GM06990 (cell line): ENCODE measurements at regions not wholly inside any gene's neighbourhood (a gene's known extent, or its start where the extent isn't known, plus 50 kb on each side); places are given as distances from the start of the nearest gene placed in this dataset.

Source experiments
- DNase-seq: peaks from one replicate; pipeline ENCODE4 v3.0.0-alpha.2; 2011; ENCODE audit not compliant: insufficient read length; ENCODE audit errors: extremely low read depth
- H3K27me3 ChIP-seq: replicated peaks from 2 replicates; pipeline ENCODE4 v1.6.0; 2011; ENCODE audit warnings: low read length; ENCODE audit not compliant: control insufficient read depth, insufficient read depth
- H3K36me3 ChIP-seq: 2 replicates; pipeline ENCODE4 v1.5.1; 2011; ENCODE audit warnings: low read length; ENCODE audit not compliant: control insufficient read depth, insufficient read depth
- H3K4me3 ChIP-seq: replicated peaks from 2 replicates; pipeline ENCODE4 v1.5.1; 2011; ENCODE audit warnings: low read depth, mild to moderate bottlenecking, control low read depth, low read length
- CTCF ChIP-seq: IDR thresholded peaks from 2 replicates; pipeline ENCODE4 v1.5.1; 2011; ENCODE audit warnings: low read length, control low read depth, mild to moderate bottlenecking, inconsistent platforms; ENCODE audit not compliant: insufficient read depth, poor library complexity, severe bottlenecking

GRCh38 chr10:4352414-4352961 lies 473.5 kb upstream of the AKR1E2 start:
- H3K36me3 ChIP-seq: no peaks in the 10 kb centered on the region
- DNase-seq: no peak
- TF ChIP-seq CTCF: no peak
- no peaks in the 10 kb centered on the region for H3K27me3 ChIP-seq
- no peak overlapping the region for H3K4me3 ChIP-seq

- DNase-seq: no peak
- TF ChIP-seq CTCF: no peak
- H3K4me3 ChIP-seq: no peak overlapping the region
- H3K27me3 ChIP-seq: no peaks in the 10 kb centered on the region
- H3K36me3 ChIP-seq: no peaks in the 10 kb centered on the region
These were observed 474.1 kb upstream of the AKR1E2 start for GRCh38 chr10:4351723-4352413.

GRCh38 chr10:4347397-4347796 lies 478.6 kb upstream of the AKR1E2 start:
- Histone ChIP-seq H3K4me3 (no peak overlapping the region), H3K27me3 (no peaks in the 10 kb centered on the region), H3K36me3 (no peaks in the 10 kb centered on the region)
- no peak for DNase-seq
- TF ChIP-seq CTCF: no peak

GRCh38 chr10:4345877-4346646 lies 479.9 kb upstream of the AKR1E2 start:
- no peak for TF ChIP-seq CTCF
- DNase-seq: no peak
- no peaks in the 10 kb centered on the region for H3K36me3 ChIP-seq
- H3K4me3 ChIP-seq: no peak overlapping the region
- H3K27me3 ChIP-seq: no peaks in the 10 kb centered on the region

- H3K36me3 ChIP-seq: no peaks in the 10 kb centered on the region
- DNase-seq: no peak
- H3K27me3 ChIP-seq: no peaks in the 10 kb centered on the region
- no peak overlapping the region for H3K4me3 ChIP-seq
- no peak for TF ChIP-seq CTCF
These were observed 481.5 kb upstream of the AKR1E2 start for GRCh38 chr10:4344492-4344994.
